Nephron (organoid): ENCODE measurements at regions not wholly inside any gene's neighbourhood (a gene's known extent, or its start where the extent isn't known, plus 50 kb on each side); places are given as distances from the start of the nearest gene placed in this dataset.

ENCODE experiments used
- H3K27ac Mint-ChIP-seq, 3 experiments: 2 replicates each; pipeline ENCODE4 v1.8.0; 2020; ENCODE audit warnings: mixed read lengths in 3 of 3, mild to moderate bottlenecking in 2 of 3, moderate library complexity in 1 of 3
- H3K27me3 Mint-ChIP-seq: 2 replicates; pipeline ENCODE4 v1.8.0; 2021; ENCODE audit warnings: low read depth, mild to moderate bottlenecking, moderate library complexity, mixed read lengths
- H3K36me3 Mint-ChIP-seq: 2 replicates; pipeline ENCODE4 v1.8.0; 2020; ENCODE audit warnings: low read depth, mixed read lengths
- H3K4me1 Mint-ChIP-seq: 2 replicates; pipeline ENCODE4 v1.8.0; 2020; ENCODE audit warnings: mixed read lengths
- H3K4me3 Mint-ChIP-seq, 3 experiments: 2 replicates each; pipeline ENCODE4 v1.8.0; 2020; ENCODE audit warnings: mild to moderate bottlenecking in 3 of 3, mixed read lengths in 3 of 3, moderate library complexity in 2 of 3
- H3K9me3 Mint-ChIP-seq: 2 replicates; pipeline ENCODE4 v1.8.0; 2020; ENCODE audit warnings: mixed read lengths
- CTCF ChIP-seq, 3 experiments: fragments of 200-600 bp; sonication (generic); IDR thresholded peaks; one replicate each; pipeline ENCODE4 v1.5.0; 2021; ENCODE audit warnings: antibody characterized with exemption in 3 of 3; ENCODE audit not compliant: unreplicated experiment in 3 of 3

- Mint-ChIP-seq H3K4me3 (no peak overlapping the region), H3K36me3 (no peaks in the 10 kb centered on the region), H3K9me3 (peaks cover 4% of the 10 kb centered on the region)
Observed at GRCh38 chr3:13145131-13145825, 72.0 kb upstream of the IQSEC1 start.

GRCh38 chr3:13144163-13145023, 71.2 kb upstream of the IQSEC1 start:
- no peak for TF ChIP-seq CTCF (IDR thresholded peaks at IDR 0.05; ENCODE audit: unreplicated experiment in 3 of 3)
- Mint-ChIP-seq H3K36me3 (no peaks in the 10 kb centered on the region), H3K27ac (no peak overlapping the region), H3K4me3 (no peak overlapping the region), H3K4me1 (no peaks in the 10 kb centered on the region), H3K9me3 (peaks cover 4% of the 10 kb centered on the region), H3K27me3 (peaks cover 22% of the 10 kb centered on the region)

More at GRCh38 chr3:13145131-13145825, 72.0 kb upstream of the IQSEC1 start:
- no peak overlapping the region for H3K27ac Mint-ChIP-seq
- H3K27me3 Mint-ChIP-seq = peaks cover 26% of the 10 kb centered on the region
- no peaks in the 10 kb centered on the region for H3K4me1 Mint-ChIP-seq
- TF ChIP-seq CTCF (IDR thresholded peaks at IDR 0.05; ENCODE audit: unreplicated experiment in 3 of 3) = no peak

GRCh38 chr3:13143381-13144004, 70.3 kb upstream of the IQSEC1 start:
- H3K4me3 Mint-ChIP-seq = no peak overlapping the region
- no peaks in the 10 kb centered on the region for H3K4me1 Mint-ChIP-seq
- no peaks in the 10 kb centered on the region for H3K36me3 Mint-ChIP-seq
- H3K27ac Mint-ChIP-seq = no peak overlapping the region
- no peak for TF ChIP-seq CTCF (IDR thresholded peaks at IDR 0.05; ENCODE audit: unreplicated experiment in 3 of 3)
- peaks cover 4% of the 10 kb centered on the region for H3K9me3 Mint-ChIP-seq
- H3K27me3 Mint-ChIP-seq = peaks cover 26% of the 10 kb centered on the region

- TF ChIP-seq CTCF (IDR thresholded peaks at IDR 0.05; ENCODE audit: unreplicated experiment in 3 of 3) = no peak
- Mint-ChIP-seq H3K27me3 (peaks cover 31% of the 10 kb centered on the region), H3K9me3 (peaks cover 4% of the 10 kb centered on the region), H3K4me3 (no peak overlapping the region), H3K36me3 (no peaks in the 10 kb centered on the region), H3K27ac (no peak overlapping the region), H3K4me1 (no peaks in the 10 kb centered on the region)
Observed at GRCh38 chr3:13142552-13143380, 69.5 kb upstream of the IQSEC1 start.

GRCh38 chr3:13141991-13142412, 68.8 kb upstream of the IQSEC1 start:
- TF ChIP-seq CTCF (IDR thresholded peaks at IDR 0.05; ENCODE audit: unreplicated experiment in 3 of 3) = no peak
- peaks cover 4% of the 10 kb centered on the region for H3K9me3 Mint-ChIP-seq
- peaks cover 31% of the 10 kb centered on the region for H3K27me3 Mint-ChIP-seq
- no peak overlapping the region for H3K27ac Mint-ChIP-seq
- H3K4me1 Mint-ChIP-seq = no peaks in the 10 kb centered on the region
- no peaks in the 10 kb centered on the region for H3K36me3 Mint-ChIP-seq
- H3K4me3 Mint-ChIP-seq = no peak overlapping the region
